ENCODE measurements at regions not wholly inside any gene's neighbourhood (a gene's known extent, or its start where the extent isn't known, plus 50 kb on each side); places are given as distances from the start of the nearest gene placed in this dataset.

- TF ChIP-seq POLR2AphosphoS5 (IDR thresholded peaks at IDR 0.05; ENCODE audit: insufficient read depth, low read depth, low read length) (no peak), CTCF (IDR thresholded peaks at IDR 0.05; ENCODE audit: extremely low read depth in 1 of 2, insufficient read depth in 1 of 2, low read depth in 1 of 2, low read length in 2 of 2) (no peak), EZH2 (IDR thresholded peaks at IDR 0.05; ENCODE audit: borderline replicate concordance, low read depth, low read length, severe bottlenecking) (no peak), FOS (IDR thresholded peaks at IDR 0.05; ENCODE audit: borderline replicate concordance, insufficient read depth, low read length) (no peak), POLR2A (IDR thresholded peaks at IDR 0.05; ENCODE audit: low read depth, low read length) (no peak), MAX (IDR thresholded peaks at IDR 0.05; ENCODE audit: insufficient read depth, insufficient read length) (no peak), MYC (IDR thresholded peaks at IDR 0.05; ENCODE audit: low read depth, low read length) (no peak)
Observed at GRCh38 chrX:110408949-110409588, 50.4 kb downstream of the RTL9 start.
